ENCODE measurements at regions not wholly inside any gene's neighbourhood (a gene's known extent, or its start where the extent isn't known, plus 50 kb on each side); places are given as distances from the start of the nearest gene placed in this dataset.
"Not testable (repeated sequence)": the region's sequence is repeated elsewhere in the genome, so short reads cannot be mapped to it uniquely, and the experiment has no call there.

DNA sequence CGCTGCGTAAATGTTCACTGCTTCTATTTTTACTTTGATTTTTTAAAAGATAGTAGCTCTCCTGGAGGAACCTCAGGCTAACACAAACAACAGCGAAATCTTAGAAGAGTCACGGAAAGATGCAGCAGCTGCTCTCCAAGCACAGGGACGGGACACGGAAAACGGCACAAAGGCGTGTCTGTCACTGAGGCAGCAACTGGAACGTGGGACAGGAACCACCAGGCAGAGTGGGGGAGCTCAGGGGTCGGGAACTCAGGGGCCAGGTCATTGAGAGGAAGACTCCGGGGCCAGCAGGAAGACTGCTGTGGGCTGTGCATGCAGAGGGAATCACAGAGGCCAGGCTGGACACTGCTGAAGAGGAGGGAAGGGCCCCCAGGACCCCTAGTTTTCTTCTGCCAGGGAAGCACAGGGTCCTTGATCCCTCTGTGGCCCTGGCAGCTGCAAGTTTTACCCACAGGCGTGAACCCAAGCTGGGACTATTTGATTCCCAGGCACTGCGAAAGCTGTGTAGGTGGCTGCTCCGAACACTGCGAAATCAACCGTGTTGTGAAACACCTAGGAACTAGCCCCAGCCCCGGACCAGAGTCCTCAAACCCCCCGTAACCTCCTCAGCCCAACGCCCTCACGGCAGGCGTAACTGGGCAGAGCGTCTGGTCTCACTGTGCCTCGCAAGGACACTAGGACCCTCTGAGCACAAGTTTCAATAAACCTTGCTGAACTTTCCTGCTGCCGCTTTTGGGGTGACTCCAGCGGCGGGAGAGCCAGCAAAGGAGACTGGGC, 263.0 kb downstream of the EIPR1 start:
- no peak for DNase-seq

DNA sequence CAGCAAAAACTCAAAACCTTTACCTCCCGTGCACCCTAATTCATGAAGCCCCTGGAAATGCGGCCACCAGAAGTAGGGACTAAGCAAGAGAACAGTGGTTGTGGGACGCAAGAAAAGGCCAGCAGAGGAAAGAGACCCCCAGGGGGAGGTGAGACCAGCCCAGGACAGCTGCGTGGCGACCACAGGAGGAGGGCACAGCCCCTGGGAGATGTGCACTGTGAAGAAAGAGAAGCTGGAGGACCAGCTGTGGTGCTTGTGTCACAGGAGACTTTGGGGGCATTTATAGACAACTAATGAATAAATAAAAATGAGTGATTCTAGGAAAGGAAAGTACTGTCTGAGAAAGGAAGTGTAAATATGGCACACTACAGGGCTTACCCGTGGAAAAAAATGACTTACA, 263.8 kb downstream of the EIPR1 start:
- no peak for DNase-seq

- DNase-seq = no peak
These were observed 264.5 kb downstream of the EIPR1 start for GRCh38 chr2:3113122-3113521.

DNA sequence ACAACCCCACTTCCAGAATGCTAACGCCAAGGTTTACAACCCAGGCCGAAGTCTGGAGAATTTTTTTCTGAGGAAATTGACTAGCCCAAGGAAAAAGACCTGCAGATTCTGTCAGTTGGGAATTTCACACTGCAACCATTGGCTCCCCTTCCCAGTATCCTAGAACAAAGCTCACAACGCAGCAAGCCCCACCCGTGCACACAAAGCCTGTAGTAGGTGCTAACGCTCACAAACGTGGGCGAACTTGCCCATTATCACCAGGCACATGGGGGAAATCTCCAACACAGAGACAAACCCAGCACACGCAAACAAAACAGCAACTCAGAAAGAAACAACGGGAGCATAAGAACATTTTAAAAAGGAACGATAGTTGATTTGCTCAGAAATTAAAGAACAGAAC, 265.1 kb downstream of the EIPR1 start:
- DNase-seq = no peak

DNA sequence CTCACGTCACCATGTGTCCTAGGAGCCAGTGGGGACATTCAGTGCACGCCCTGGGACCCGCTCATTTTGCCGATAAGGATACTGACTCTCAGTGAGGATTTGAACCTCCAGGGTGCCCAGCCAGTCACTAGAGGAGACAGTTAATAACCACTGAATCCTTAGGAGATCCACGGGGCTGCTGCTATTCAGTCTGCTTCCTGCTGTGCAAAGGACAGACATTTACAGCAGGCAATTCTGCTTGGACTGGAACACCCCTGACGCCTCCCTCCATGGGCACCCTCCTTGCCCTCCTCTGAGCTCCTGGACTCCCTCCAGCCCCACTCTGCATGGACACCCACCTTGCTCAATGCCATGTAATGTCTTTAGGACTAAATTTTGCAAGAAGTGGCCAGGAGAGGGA, 265.5 kb downstream of the EIPR1 start:
- no peak for DNase-seq

- DNase-seq = no peak
These were observed 266.5 kb downstream of the EIPR1 start for GRCh38 chr2:3110994-3111666.

- no peak for DNase-seq
These were observed 267.1 kb downstream of the EIPR1 start for GRCh38 chr2:3110555-3110954.

DNA sequence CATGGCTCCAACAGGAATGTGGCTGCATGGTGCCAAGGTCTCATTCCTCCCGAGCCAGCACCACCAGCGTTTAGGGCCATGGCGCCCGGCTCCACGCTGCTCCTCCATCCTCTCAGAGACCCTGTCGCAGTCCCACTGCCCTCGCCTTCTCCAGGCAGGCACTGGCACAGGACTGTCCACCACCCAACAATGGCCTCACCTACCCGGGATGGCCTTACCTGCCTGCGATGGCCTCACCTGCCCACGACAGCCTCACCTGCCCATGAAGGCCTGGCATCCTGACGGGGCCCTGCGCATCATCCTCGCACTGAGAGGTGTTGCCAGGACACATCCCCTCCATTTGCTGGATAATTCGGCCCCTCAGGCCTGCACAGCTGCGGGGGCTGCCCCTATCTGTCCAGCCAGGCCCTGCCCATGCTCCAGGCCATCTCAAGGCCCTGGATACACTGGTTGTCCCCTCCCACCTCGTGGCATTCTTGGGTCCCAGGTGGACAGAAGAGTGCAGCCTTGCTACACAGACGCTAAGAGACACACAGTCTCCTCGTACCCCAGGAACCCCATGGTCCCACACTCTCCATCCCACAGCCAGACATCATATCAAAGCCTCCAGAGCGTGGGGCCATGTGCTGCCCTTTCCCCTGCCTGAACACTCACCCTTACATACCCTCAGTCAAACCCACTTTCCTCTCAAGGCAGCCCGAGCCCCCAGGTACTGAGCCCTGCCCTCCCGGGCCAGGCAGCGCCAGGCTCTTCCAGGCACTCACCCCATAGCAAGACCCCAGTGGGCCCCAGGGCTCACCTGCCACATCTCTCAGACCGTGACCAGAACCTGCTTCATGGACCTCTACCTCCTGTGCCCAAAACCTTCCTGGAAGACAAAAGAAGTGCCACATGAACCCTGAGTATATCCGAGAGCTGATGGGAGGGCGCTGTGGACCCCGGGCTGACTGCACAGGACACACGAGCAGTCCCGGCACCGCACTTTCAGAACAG, 268.6 kb downstream of the EIPR1 start:
- DNase-seq = no peak

- DNase-seq = no peak
These were observed 269.5 kb downstream of the EIPR1 start for GRCh38 chr2:3108105-3108504.

GRCh38 chr2:3107567-3107966, 270.1 kb downstream of the EIPR1 start:
- no peak for DNase-seq

DNA sequence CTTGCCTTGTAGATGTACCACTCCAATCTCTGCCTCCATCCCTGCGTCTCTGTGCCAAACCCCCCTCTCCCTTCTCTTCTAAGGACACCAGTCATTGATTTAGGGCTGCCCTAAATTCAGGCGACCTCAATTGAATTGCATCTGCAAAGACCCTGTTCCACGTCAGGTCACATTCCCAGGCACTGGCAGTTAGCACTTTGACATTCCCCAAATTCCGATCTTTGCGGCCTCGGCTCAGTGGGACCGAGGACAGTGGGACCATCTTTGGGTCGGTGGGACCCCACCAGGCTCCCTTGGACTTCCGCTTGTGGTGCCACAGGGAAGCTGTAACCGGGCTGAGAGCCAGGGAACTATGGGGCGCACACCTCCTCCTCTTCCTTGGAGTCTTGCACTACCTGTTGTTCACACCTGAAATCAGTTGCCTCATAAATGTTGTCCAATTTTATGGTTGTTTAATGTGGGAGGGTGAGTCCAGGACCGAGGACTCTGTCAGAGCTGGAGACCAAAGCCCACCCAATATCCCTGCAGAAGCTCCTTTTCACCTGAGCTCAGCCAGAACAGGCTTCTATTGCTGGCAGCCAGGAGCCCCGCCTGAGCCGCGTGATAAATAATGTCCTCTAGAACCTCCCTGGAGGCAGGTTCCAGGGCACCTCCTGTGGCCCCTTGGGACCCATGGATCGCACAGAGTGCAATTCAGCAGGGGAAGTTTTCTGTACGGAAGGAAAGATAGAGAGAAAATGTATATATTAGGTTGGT, 271.6 kb downstream of the EIPR1 start:
- no peak for DNase-seq

GRCh38 chr2:3104958-3105813, 272.4 kb downstream of the EIPR1 start:
- not testable (repeated sequence) for DNase-seq

DNA sequence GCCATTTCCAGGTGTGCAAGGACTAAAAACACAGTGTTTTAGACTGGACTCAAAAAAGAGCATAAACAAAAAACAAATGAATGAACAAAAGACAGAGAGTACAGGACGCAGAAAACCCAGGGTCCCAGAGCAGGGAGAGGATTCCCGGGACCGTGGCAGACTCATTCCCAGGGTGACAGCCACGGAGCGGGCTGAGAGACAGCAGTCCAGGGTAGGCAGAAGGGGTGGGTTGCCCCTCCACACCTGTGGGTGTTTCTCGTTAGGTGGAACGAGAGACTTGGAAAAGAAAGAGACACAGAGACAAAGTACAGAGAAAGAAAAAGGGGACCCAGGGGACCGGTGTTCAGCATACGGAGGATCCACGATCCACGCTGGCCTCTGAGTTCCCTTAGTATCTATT, 273.4 kb downstream of the EIPR1 start:
- DNase-seq = no peak

GRCh38 chr2:3102922-3103569, 274.6 kb downstream of the EIPR1 start:
- DNase-seq = no peak

DNA sequence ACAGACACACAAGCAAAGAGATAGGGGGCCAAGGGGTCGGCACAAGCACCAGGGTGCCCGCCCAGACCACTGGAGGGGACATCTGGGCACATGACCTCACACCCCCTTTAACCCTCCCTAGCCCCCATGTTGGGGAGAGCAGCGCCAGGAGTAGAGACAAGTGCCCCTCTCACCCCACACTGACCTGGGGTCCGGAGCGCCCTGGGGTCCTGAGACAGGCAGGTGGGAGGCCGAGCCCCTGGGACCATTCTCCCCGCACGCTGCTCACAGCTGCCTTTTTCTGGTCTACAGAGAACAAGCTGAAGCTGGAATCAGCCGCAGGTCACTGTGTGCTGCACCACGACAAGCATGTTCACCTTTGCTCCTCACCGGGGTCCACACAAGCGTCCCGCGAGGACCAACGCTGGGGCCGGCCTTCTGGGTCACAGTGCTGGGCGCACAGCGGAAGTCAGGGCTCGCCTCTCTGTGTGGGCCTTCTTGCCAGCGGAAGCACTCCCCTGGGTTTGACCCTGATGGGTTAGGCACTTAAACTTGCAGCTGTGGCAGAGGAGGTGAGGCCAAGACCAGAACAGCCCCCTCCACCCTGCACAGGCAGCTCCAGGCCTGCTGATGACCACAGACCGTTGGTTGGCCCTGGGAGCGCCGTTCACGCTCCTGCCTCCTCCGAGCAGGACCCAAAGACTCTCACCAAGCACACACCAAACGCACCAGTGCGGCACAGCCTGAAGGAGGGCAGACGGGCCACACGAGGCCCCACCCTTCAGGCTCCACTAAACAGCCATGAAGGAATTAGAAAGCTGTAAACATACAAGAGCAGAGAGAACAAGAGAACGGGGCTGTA, 275.3 kb downstream of the EIPR1 start:
- no peak for DNase-seq

DNA sequence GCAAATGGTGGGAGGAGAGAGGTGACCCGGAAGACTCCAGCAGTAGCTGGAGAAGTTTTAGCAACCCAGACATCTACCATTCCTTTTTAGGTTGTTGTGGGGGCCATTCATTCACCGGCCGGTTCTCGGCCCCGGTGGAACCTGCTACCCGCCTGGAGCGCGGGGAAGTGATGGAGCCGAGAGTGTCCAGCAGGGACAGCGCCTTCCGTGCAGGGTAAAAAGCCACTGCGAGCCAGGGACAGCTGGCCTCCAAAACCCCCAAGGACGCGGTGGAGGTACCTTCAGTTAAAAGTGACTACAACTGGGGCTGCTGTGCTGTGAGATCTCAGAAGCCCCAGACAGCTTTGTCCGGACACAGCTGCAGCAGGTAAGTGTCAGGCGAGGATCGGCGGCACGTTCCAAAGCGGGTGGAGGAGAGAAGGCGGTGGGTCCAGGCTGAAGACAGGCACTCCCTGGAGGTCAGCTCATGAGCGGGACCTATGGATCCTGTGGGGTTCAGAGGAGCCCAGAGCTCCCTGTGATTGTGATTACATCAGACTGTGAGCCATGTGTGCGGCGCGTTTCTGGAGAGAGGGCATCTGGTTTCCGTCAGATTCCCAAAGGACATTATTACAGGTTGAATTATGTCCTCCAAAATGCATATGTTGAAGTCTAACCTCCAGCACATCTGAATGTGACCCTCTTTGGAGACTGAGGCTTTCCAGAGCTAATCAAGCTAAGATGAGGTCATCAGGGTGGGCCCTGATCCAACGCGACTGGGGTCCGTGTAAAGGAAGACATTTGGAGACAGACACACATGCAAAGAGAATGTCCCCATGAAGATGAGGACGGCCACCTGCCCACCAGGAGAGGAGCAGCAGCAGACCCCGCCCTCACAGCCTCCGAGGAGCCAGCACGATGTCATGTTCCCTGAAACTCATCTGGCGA, 276.3 kb downstream of the EIPR1 start:
- DNase-seq = no peak

GRCh38 chr2:3100386-3100785, 277.2 kb downstream of the EIPR1 start:
- no peak for DNase-seq

DNA sequence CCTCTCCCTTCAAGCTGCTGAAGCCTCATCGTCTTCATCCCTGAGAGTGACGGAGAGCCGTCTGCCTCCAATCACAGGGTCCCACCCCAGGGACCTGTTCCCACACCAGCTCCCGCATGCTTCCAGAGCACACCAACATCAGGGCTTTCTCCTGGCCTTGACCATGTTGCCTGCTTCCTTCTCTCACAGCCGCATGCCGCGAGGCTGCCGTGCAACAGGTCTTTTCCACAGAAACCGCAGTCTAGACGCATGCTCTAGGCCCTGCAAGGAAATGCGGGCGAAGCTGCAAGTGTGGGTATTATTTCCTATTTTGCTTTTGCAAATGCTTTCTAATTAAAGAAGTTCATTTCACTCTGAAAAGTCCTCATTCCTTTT, 277.8 kb downstream of the EIPR1 start:
- no peak for DNase-seq
